ENCODE measurements at regions not wholly inside any gene's neighbourhood (a gene's known extent, or its start where the extent isn't known, plus 50 kb on each side); places are given as distances from the start of the nearest gene placed in this dataset.

DNA sequence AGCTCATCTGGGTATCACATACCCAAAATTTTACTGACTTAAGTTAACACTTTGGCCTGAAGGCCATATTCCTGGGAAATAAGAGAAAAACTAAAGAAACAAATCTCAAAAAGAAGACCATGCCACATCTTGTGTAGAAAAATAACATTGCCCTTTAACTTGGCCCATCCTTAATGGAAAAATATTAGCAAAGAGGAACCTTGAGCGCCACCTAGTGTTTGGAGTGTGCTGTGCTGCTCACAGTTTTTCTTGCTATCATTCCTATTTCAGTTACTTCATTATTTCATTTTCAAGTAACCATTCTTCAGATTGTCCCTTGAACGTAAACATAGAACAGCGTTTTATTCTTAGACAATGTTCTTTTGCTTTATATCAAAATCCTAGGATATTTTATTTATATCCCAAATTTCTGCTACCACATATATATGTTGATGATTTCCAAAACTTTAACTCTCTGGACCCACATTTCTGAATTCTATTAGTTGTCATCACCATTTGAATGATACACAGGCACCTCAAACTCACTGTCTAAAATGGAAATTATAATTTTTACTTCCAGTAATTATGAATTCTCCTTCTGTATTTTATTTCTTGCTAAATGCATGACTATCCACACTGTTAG is 999.0 kb upstream of the ADGRL3 start:
- TF ChIP-seq RAD21 (IDR thresholded peaks at IDR 0.05; ENCODE audit: low read depth) (peak; percentile 78), EP300 (IDR thresholded peaks at IDR 0.05; ENCODE audit: borderline replicate concordance) (no peak)

DNA sequence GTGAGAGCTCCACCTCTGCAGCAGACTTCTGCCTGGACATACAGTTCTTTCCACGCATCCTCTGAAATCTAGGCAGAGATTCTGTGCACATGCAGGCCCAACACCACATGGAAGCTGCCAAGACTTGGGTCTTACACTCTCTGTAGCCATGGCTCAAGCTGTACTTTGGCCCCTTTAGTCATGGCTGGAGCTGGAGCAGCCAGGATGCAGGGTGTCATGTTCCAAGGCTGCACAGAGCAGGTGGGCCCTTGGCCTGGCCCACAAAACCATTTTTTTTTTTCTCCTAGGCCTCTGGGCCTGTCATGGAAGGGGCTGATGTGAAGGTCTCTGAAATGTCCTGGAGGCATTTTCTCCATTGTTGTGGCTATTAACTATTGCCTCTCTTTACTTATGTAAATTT is 990.5 kb upstream of the ADGRL3 start:
- no peak for TF ChIP-seq ZBTB7A (IDR thresholded peaks at IDR 0.05; ENCODE audit: low read depth)
- TF ChIP-seq, protein P1, sequence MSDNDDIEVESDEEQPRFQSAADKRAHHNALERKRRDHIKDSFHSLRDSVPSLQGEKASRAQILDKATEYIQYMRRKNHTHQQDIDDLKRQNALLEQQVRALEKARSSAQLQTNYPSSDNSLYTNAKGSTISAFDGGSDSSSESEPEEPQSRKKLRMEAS (IDR thresholded peaks at IDR 0.05), result no peak
- no peak for TF ChIP-seq CREB1 (IDR thresholded peaks at IDR 0.05; ENCODE audit: low read depth)
- TF ChIP-seq YY1 (IDR thresholded peaks at IDR 0.05; ENCODE audit: low read depth), result no peak
- no peak for TF ChIP-seq EGR1 (IDR thresholded peaks at IDR 0.05)
- no peak for TF ChIP-seq TAF1 (IDR thresholded peaks at IDR 0.05; ENCODE audit: low read depth)
- no peak for TF ChIP-seq CEBPB (IDR thresholded peaks at IDR 0.05)
- TF ChIP-seq FOXM1 (IDR thresholded peaks at IDR 0.05; ENCODE audit: borderline replicate concordance, low read depth), result no peak
- no peak for TF ChIP-seq EP300 (IDR thresholded peaks at IDR 0.05; ENCODE audit: borderline replicate concordance)
- TF ChIP-seq, protein P2, sequence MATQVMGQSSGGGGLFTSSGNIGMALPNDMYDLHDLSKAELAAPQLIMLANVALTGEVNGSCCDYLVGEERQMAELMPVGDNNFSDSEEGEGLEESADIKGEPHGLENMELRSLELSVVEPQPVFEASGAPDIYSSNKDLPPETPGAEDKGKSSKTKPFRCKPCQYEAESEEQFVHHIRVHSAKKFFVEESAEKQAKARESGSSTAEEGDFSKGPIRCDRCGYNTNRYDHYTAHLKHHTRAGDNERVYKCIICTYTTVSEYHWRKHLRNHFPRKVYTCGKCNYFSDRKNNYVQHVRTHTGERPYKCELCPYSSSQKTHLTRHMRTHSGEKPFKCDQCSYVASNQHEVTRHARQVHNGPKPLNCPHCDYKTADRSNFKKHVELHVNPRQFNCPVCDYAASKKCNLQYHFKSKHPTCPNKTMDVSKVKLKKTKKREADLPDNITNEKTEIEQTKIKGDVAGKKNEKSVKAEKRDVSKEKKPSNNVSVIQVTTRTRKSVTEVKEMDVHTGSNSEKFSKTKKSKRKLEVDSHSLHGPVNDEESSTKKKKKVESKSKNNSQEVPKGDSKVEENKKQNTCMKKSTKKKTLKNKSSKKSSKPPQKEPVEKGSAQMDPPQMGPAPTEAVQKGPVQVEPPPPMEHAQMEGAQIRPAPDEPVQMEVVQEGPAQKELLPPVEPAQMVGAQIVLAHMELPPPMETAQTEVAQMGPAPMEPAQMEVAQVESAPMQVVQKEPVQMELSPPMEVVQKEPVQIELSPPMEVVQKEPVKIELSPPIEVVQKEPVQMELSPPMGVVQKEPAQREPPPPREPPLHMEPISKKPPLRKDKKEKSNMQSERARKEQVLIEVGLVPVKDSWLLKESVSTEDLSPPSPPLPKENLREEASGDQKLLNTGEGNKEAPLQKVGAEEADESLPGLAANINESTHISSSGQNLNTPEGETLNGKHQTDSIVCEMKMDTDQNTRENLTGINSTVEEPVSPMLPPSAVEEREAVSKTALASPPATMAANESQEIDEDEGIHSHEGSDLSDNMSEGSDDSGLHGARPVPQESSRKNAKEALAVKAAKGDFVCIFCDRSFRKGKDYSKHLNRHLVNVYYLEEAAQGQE (IDR thresholded peaks at IDR 0.05; ENCODE audit: low read depth), result no peak
- no peak for TF ChIP-seq TCF12 (IDR thresholded peaks at IDR 0.05; ENCODE audit: low read depth)
- no peak for TF ChIP-seq RAD21 (IDR thresholded peaks at IDR 0.05; ENCODE audit: low read depth)
- no peak for TF ChIP-seq TEAD4 (IDR thresholded peaks at IDR 0.05)
- TF ChIP-seq, protein P3, sequence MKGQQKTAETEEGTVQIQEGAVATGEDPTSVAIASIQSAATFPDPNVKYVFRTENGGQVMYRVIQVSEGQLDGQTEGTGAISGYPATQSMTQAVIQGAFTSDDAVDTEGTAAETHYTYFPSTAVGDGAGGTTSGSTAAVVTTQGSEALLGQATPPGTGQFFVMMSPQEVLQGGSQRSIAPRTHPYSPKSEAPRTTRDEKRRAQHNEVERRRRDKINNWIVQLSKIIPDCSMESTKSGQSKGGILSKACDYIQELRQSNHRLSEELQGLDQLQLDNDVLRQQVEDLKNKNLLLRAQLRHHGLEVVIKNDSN (IDR thresholded peaks at IDR 0.05), result no peak

DNA sequence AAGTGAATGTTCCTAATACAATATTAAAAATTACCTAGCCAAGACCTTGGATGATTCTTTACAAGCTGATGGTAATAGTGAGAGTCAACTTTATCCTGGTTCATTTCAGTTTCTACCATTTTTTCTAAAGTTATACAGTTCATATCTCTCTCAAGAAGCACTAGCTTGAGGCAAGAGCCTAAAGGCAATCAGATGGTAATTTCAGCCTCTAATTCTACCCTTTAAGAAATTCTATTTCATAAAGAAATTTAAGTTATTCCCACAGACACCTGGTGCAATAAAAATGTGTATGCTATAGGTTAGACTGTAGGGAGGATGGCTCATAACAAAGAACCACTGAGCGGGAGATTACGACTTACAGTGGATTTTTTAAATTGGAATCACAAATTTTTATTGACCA is 984.2 kb upstream of the ADGRL3 start:
- TF ChIP-seq CREB1 (IDR thresholded peaks at IDR 0.05; ENCODE audit: low read depth), result no peak
- no peak for TF ChIP-seq FOXM1 (IDR thresholded peaks at IDR 0.05; ENCODE audit: borderline replicate concordance, low read depth)
- TF ChIP-seq ZBTB7A (IDR thresholded peaks at IDR 0.05; ENCODE audit: low read depth), result no peak
- TF ChIP-seq, protein P1 (IDR thresholded peaks at IDR 0.05), result no peak
- no peak for TF ChIP-seq TCF12 (IDR thresholded peaks at IDR 0.05; ENCODE audit: low read depth)
- TF ChIP-seq, protein P3 (IDR thresholded peaks at IDR 0.05), result no peak
- no peak for TF ChIP-seq CEBPB (IDR thresholded peaks at IDR 0.05)
- TF ChIP-seq RAD21 (IDR thresholded peaks at IDR 0.05; ENCODE audit: low read depth), result no peak
- TF ChIP-seq NFIC (IDR thresholded peaks at IDR 0.05), result no peak
- TF ChIP-seq, protein P2 (IDR thresholded peaks at IDR 0.05; ENCODE audit: low read depth), result no peak
- TF ChIP-seq TAF1 (IDR thresholded peaks at IDR 0.05; ENCODE audit: low read depth), result no peak
- TF ChIP-seq EGR1 (IDR thresholded peaks at IDR 0.05), result no peak
- no peak for TF ChIP-seq TEAD4 (IDR thresholded peaks at IDR 0.05)

DNA sequence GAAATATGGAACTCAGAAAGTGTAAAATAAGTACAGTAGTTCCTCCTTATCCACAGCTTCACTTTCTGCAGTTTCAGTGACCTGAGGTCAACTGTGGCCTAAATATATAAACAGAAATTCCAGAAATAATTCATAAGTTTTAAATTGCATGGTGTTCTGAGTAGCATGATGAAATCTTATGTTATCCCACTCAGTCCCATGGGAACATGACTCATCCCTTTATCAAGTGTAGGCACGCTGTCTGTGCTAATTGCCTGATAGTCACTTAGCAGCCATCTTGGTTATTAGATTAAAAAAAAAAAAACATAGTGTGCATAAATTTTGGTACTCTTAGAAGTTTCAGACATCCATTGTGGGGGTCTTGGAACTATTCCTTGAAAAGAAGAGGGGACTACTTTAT is 983.4 kb upstream of the ADGRL3 start:
- TF ChIP-seq TAF1 (IDR thresholded peaks at IDR 0.05; ENCODE audit: low read depth), result no peak
- TF ChIP-seq TEAD4 (IDR thresholded peaks at IDR 0.05), result no peak
- no peak for TF ChIP-seq NFIC (IDR thresholded peaks at IDR 0.05)
- TF ChIP-seq TCF12 (IDR thresholded peaks at IDR 0.05; ENCODE audit: low read depth), result no peak
- TF ChIP-seq, protein P1 (IDR thresholded peaks at IDR 0.05), result no peak
- TF ChIP-seq, protein P3 (IDR thresholded peaks at IDR 0.05), result no peak
- TF ChIP-seq, protein P2 (IDR thresholded peaks at IDR 0.05; ENCODE audit: low read depth), result no peak
- TF ChIP-seq YY1 (IDR thresholded peaks at IDR 0.05; ENCODE audit: low read depth), result no peak
- TF ChIP-seq FOXM1 (IDR thresholded peaks at IDR 0.05; ENCODE audit: borderline replicate concordance, low read depth), result no peak
- TF ChIP-seq ZBTB7A (IDR thresholded peaks at IDR 0.05; ENCODE audit: low read depth), result no peak
- TF ChIP-seq CREB1 (IDR thresholded peaks at IDR 0.05; ENCODE audit: low read depth), result no peak

Data from Ishikawa (cell line).